Mesothelial cell of epicardium (in vitro differentiated cells): ENCODE measurements at regions not wholly inside any gene's neighbourhood (a gene's known extent, or its start where the extent isn't known, plus 50 kb on each side); places are given as distances from the start of the nearest gene placed in this dataset.

Source experiments
- DNase-seq, 2 experiments: peaks; one replicate each; pipeline ENCODE4 v3.0.0; 2021; ENCODE audit warnings: low spot score in 2 of 2; ENCODE audit not compliant: unreplicated experiment in 2 of 2
- H3K27ac Mint-ChIP-seq: 2 replicates; pipeline ENCODE4 v1.8.0; 2021; ENCODE audit warnings: mixed read lengths
- H3K27me3 Mint-ChIP-seq: 2 replicates; pipeline ENCODE4 v1.8.0; 2021; ENCODE audit warnings: low read depth, mixed read lengths
- H3K36me3 Mint-ChIP-seq: 2 replicates; pipeline ENCODE4 v1.8.0; 2021; ENCODE audit warnings: mixed read lengths
- H3K4me1 Mint-ChIP-seq: 2 replicates; pipeline ENCODE4 v1.8.0; 2021; ENCODE audit warnings: mixed read lengths
- H3K4me3 Mint-ChIP-seq: 2 replicates; pipeline ENCODE4 v1.8.0; 2021; ENCODE audit warnings: mild to moderate bottlenecking, moderate library complexity, mixed read lengths
- H3K9me3 Mint-ChIP-seq: 2 replicates; pipeline ENCODE4 v1.8.0; 2021; ENCODE audit warnings: mixed read lengths
- TF ChIP-seq, protein P1 (sequence below): fragments of 200-600 bp; sonication (generic); IDR thresholded peaks from one replicate; pipeline ENCODE4 v1.5.0; 2021; ENCODE audit warnings: antibody characterized with exemption; ENCODE audit not compliant: unreplicated experiment

DNA sequence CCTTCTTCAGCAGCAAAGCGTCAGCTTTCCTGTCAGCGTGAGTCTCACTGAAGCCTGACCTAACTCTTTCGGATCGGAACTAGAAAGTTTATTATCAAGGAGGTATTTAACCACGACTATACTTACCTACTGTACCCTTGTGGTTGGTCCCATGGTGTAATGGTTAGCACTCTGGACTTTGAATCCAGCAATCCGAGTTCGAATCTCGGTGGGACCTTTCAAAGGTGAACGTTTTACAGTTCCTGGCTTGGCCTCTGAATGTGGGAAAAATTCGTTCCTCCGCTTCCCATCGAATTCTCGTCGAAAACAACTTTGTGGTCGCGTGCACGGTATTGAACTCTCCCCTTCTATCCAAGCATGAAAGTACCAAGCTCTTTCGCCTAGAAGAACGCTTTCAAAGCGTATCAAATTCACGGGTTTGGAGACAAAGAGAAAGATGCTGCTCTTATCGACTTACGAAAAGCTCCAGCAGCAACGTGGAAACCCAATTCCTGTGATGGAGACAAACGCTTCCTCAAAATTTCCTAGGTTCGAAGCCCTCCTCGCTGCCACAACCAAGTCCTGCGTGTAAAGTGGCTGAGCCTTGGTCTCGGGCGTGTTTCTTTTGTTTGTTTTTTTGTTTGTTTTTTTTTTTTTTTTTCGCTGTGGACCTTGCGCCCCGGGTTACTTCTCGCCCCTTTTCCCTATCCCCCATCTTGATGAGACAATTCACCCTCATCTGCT lies 63.7 kb downstream of the GPX5 start:
- no peaks in the 10 kb centered on the region for H3K36me3 Mint-ChIP-seq
- TF ChIP-seq, protein P1, sequence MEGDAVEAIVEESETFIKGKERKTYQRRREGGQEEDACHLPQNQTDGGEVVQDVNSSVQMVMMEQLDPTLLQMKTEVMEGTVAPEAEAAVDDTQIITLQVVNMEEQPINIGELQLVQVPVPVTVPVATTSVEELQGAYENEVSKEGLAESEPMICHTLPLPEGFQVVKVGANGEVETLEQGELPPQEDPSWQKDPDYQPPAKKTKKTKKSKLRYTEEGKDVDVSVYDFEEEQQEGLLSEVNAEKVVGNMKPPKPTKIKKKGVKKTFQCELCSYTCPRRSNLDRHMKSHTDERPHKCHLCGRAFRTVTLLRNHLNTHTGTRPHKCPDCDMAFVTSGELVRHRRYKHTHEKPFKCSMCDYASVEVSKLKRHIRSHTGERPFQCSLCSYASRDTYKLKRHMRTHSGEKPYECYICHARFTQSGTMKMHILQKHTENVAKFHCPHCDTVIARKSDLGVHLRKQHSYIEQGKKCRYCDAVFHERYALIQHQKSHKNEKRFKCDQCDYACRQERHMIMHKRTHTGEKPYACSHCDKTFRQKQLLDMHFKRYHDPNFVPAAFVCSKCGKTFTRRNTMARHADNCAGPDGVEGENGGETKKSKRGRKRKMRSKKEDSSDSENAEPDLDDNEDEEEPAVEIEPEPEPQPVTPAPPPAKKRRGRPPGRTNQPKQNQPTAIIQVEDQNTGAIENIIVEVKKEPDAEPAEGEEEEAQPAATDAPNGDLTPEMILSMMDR, result no peak

DNA sequence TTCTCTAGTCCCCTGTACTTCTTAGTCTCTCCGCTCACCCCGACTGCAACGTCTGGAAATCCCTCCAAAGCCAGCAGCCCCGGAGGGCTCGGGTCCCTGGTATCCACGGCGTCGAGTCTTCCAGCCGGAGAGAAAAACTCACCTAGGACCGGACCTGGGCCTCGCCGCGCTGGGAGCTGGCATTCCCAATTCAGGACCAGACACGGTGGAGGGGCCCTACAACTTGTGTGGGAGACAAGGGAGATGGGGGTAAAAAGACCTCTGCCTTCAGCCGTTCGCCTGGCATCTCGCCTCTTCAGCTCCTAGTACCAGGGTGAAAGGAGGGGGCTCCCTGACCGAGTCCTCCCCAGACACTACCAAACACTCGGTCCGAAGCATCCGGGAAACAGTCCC lies 64.3 kb downstream of the GPX5 start:
- peak overlapping the region; percentile 87 for H3K27ac Mint-ChIP-seq
- H3K9me3 Mint-ChIP-seq, result no peaks in the 10 kb centered on the region
- H3K4me3 Mint-ChIP-seq, result peak overlapping the region; percentile 81
- TF ChIP-seq, protein P1, result no peak
- H3K4me1 Mint-ChIP-seq, result peaks cover 44% of the 10 kb centered on the region
- peak in 1 of 2 experiments; percentile 44 for DNase-seq
- H3K27me3 Mint-ChIP-seq, result peaks cover 21% of the 10 kb centered on the region
- H3K36me3 Mint-ChIP-seq, result no peaks in the 10 kb centered on the region

More for the DNA sequence above, 63.7 kb downstream of the GPX5 start:
- peak overlapping the region; percentile 87 for H3K27ac Mint-ChIP-seq
- H3K4me1 Mint-ChIP-seq, result peaks cover 46% of the 10 kb centered on the region
- peak in 1 of 2 experiments; percentile 64 for DNase-seq
- peak overlapping the region; percentile 81 for H3K4me3 Mint-ChIP-seq
- H3K9me3 Mint-ChIP-seq, result no peaks in the 10 kb centered on the region
- H3K27me3 Mint-ChIP-seq, result peaks cover 21% of the 10 kb centered on the region

DNA sequence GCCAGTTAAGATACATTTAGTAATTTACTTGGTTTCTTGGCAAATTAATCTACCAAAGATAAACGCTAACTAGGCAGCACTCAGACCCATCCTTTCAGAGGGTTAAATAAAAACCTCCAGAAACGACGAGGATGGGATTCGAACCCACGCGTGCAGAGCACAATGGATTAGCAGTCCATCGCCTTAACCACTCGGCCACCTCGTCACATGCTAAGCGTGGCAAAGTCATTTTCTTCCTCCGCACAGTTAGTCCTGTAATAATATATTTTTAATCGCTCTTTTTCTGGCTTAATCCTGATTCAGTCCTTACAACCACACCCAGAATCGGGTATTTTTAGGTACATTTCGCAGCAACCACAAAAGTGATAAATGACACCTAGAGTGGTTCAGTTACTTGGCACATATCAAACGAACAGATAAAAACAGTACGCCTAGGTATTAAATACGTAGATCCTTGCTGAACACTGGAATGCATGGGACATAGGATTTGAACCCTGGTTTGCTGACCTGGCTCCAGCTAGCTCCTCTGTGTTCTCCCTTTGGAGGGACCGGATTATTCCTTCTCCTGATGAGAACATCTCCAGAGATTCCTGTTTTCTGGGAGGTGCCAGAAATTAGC lies 71.6 kb downstream of the GPX5 start:
- peaks cover 14% of the 10 kb centered on the region for H3K27me3 Mint-ChIP-seq
- peaks cover 12% of the 10 kb centered on the region for H3K4me1 Mint-ChIP-seq
- DNase-seq, result no peak
- TF ChIP-seq, protein P1, result no peak
- peak overlapping the region; percentile 67 for H3K4me3 Mint-ChIP-seq
- H3K27ac Mint-ChIP-seq, result no peak overlapping the region
- peaks cover 7% of the 10 kb centered on the region for H3K9me3 Mint-ChIP-seq
- no peaks in the 10 kb centered on the region for H3K36me3 Mint-ChIP-seq

DNA sequence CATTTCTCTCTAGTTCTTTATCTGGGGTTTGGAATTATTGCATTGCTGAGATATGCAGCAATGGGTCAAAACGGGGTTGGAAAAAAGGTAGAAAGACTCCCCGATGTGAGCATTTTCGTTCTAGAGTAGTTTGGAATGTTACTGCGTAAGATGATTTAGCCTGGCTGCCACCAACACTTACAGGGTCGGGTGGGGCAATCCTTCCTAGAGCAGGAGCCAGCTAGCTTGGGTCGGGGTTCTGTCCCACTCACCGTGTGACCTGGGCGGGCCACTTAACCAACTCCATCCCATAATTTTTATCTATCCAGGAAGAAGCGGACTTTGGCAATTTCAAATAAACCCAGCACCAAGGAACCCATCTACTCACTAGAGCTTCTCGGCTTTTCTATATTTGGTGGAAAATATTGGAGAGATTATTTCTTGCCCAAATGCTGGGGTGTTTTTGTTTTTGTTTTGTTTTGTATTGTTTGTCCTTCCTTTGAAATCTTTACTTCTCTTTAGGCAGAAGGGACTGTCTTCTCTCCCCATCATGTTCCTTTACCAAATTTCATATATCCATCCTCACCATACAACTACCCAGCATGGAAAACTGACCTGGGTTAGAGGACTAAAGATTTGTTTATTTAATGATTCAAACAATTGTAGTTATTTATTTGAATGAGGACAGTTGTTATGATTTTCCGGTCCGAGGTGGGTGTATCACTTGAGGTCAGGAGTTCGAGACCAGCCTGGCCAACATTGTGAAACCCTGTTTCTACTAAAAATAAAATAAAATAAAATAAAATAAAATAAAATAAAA lies 72.4 kb downstream of the GPX5 start:
- TF ChIP-seq, protein P1, result no peak
- Mint-ChIP-seq H3K4me1 (peaks cover 12% of the 10 kb centered on the region), H3K27ac (peak overlapping the region; percentile 32), H3K36me3 (no peaks in the 10 kb centered on the region), H3K9me3 (peaks cover 7% of the 10 kb centered on the region), H3K27me3 (peaks cover 9% of the 10 kb centered on the region), H3K4me3 (peak overlapping the region; percentile 67)
- no peak for DNase-seq

DNA sequence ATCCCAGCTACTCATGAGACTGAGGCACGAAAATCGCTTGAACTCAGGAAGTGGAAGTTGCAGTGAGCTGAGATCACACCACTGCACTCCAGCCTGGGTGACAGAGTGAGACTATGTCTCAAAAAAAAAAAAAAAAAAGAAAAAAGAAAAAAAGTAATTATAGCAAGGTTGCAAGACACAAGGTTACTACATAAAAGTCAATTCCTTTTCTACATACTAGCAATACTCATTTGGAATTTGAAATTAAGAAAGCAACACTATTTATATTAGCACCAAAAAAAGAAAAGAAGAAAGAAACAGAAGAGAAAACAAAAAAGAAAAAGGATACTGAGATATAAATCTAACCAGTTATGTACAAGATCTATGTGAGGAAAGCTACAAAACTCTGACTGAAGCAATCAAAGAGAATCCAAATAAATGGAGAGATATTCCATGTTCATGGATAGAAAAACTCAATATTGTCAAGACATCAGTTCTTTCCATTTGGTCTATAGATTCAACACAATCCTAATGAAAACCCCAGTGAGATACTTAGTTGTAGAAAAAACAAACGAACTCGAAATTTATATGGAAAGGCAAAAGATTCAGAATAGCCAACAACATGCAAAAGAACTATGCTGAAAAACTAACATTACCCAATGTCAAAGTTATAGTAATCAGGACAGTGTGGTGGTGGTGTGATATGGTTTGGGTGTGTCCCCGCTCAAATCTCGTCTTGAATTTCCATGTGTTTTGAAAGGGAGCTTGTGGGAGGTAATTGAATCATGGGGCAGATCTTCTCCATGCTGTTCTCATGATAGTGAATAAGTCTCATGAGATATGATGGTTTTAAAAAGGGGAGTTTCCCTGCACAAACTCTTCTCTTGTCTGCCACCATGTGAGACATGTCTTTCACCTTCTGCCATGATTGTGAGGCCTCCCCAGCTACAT lies 73.3 kb downstream of the GPX5 start:
- peaks cover 12% of the 10 kb centered on the region for H3K4me1 Mint-ChIP-seq
- DNase-seq, result no peak
- no peak overlapping the region for H3K4me3 Mint-ChIP-seq
- H3K27me3 Mint-ChIP-seq, result peaks cover 9% of the 10 kb centered on the region
- H3K27ac Mint-ChIP-seq, result no peak overlapping the region
- no peaks in the 10 kb centered on the region for H3K36me3 Mint-ChIP-seq
- TF ChIP-seq, protein P1, result no peak
- peaks cover 7% of the 10 kb centered on the region for H3K9me3 Mint-ChIP-seq
